HG03558 (cell line): ENCODE measurements at regions not wholly inside any gene's neighbourhood (a gene's known extent, or its start where the extent isn't known, plus 50 kb on each side); places are given as distances from the start of the nearest gene placed in this dataset.
A peak's percentile ranks its signal among the peaks of the same experiment; 100 is the strongest.

Source experiments
- ATAC-seq: cut with Tn5 transposase; IDR thresholded peaks from one replicate; pipeline ENCODE4 v1.9.1; 2021; ENCODE audit warnings: moderate number of reproducible peaks; ENCODE audit not compliant: unreplicated experiment; ENCODE audit errors: extremely low read depth

DNA sequence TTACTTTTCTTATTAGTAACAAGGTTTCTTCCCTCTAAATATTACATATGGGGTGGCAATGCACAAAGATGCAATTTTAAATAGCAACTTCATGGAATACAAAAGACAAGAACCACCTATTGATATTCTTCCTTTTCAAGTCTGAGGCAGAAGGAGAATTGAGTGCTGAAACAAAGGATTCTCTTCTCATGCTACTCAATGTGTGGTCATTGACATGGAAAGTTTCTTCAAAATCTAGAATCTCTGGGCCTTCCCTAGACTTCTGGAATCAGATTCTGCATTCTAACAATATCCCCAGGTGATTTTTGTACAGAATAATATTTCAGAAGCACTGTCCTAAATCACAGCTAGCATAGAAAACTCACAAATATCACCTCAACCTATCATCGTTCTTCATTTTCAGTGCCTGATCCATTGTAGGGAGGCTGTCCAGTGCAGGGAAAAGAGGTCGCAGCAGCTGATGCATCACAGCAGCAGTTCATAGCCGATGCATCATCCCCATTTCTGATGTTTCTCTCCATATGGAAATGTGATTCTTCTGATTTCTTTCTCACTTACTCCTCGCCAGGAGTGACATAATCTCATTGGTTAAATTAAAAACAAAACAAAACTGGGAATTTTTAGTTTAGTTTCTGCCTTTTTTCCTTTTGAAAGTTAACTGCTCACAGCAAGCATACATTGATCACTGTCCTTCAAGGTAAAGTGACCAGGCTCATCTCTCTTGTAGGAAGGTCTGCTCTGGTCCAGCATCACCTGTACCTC lies 139.5 kb upstream of the FAM83B start:
- no peak for ATAC-seq

DNA sequence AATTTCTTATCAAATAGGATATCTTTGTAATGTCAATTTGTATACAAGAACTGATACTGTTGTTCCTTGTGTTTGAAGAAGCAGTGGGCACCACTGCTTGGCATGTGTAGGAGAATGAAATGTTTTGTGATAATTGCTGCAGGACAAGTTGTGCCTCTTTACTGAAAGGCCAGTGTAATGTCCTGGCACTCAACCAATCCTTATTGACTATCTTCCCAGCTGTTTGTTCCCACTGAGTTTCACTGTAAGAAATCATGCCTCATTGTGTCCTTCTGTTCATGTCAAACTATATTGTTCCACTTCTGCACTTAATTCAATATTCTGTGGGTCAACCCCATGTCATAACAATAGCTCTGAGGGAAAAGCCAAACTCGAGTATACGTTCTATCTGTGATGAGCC lies 136.1 kb upstream of the FAM83B start:
- ATAC-seq, result no peak

DNA sequence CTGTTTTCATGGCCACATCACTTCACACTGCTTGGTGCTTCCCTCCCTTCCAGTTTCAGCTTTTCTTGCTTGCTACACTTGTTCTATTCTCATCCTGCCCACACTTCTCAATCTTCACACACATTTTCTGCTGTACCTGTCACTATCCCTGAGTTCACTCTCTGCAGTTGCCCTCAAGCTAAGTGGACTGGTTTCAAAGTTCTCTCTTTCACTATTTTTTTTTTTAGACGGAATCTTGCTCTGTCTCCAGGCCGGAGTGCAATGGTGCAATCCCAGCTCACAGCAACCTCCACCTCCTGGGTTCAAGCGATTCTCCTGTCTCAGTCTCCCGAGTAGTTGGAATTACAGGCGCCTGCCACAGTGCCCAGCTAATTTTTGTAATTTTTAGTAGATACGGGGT lies 130.6 kb upstream of the FAM83B start:
- no peak for ATAC-seq

DNA sequence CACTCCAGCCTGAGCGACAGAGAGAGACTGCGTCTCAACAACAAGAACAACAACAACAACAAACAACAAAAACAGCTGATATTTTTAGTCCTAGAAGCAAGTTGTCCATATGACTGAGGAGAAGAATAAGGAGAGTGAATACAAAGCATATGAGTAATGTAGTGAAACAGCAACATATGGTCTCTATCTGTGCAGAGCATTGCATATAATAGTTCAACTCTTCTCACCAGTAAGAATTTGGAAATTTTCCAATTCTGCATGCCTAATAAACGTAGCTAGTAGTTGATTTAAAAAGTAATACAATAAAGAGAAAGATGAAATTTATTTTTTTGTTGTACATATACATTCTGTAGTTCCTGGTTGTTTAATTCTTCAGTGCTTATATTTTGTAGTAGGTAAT lies 129.7 kb upstream of the FAM83B start:
- no peak for ATAC-seq

DNA sequence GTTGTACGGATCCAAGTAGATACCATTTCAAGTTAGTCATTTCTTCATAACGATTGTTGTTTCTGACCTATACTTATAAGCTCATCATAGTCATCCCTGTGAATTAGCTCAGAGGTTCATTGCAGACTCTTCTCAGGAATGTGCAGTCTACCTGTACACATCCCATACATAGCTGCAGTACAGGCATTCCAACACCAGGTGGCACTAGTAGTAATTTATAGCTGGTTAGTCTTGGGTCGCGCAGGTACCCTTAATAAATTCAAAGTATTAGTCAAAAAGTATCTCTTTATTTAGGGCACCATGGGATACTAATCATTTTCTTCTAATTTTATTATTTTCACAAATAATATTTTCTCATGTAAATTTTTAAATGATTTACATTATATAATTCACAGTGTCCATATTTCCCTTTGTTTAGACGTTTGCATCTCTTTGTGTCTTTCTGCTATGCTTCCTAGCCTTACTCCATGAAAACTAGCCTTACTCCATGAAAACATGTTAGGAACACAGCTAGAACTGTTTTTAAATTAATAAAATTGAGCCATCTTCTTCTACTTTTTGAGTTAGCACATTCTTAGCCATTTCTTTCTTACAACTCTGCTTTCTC lies 128.6 kb upstream of the FAM83B start:
- ATAC-seq, result peak; percentile 86

DNA sequence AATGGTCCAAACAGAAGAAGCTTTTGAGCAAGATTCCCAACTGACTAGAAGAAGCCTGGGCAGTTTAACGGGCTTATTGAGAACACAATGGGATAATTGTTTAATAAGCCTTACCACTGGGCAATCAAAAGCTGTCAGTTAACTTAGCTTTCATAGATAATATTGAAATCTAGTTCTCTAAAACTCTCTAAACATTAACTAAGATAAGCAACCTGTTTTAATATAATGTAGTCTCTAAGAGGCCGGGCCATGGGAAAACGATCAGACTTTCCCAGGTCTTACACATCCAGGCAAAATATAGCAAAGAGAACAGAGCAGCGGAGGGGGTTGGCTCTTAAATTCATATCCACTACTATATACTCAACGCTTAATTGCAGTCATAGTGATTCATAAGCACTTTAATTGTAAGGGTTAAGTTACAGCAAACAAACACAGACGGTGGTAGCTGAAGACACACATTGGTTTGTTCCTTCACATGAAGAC lies 128.0 kb upstream of the FAM83B start:
- no peak for ATAC-seq

DNA sequence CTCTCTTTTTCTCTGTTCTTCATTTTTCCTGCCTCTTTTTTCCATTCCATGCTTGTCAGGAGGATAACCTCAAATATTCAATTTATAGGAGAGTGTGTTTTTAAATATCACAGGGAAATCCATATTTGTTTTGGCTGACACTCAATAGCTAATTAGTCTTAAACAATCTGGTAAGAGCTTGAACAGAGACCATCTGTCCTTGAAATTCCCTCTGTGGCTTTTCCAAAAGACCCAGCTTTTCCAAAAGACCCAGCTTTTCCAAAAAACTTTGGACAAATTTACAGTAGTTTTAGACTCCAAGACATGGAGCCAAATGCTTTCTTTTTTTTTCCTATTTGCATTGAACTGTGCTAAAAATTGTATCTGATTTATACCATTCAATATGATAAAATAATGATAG lies 127.4 kb upstream of the FAM83B start:
- ATAC-seq, result no peak

DNA sequence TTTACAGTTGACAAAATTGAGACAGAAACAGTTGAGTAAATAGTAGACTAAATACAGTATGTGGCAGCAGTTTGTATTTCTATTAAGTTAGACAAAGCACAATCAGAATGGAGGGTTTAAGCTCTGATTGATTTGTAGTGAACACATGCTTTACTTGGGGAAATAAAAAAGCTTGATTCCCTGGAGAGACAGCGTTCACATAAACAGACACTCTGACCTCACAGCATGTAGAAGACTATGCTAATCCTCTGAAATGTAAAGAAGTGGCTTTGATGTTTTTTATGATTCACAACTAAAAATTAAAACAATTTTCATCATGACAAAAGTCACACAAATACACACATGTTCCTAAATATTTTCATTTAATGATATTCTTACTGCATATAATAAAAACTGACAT lies 126.9 kb upstream of the FAM83B start:
- ATAC-seq, result no peak

DNA sequence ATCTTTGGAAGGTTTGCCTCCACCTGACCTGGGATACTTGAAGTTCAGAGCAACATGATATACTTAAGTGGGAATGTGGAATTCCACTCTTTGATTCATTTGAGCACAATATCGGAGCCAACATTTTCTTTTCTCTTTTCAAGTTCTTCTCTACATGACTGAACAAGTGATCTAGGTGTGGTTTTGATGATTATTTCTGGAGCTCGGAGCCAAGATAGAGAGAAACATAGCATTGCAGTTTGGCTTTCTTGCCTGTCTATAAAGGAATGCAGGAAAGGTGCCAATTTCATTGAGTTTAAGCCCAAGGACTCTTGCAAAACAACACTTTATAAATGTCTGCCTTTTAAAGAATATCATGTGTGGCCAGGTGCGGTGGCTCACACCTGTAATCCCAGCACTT lies 124.2 kb upstream of the FAM83B start:
- no peak for ATAC-seq

DNA sequence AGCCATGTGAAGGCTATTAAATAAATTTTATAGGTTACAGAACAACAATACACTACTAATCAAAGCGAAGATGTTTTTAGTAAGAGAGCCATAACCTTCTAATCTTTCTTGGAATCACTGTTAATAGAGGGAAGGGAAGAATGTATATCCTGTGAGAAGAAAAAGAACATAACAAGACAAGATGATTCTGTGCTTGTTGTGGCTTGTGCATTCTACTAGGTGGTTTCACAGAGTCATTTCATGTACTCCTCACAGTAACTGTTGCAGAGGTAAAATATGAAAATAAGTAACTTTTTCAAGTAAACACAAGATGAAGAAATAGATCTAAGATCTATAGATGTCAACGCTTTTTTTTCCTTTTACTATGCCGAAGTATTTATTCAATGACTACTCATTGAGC lies 116.9 kb upstream of the FAM83B start:
- no peak for ATAC-seq

DNA sequence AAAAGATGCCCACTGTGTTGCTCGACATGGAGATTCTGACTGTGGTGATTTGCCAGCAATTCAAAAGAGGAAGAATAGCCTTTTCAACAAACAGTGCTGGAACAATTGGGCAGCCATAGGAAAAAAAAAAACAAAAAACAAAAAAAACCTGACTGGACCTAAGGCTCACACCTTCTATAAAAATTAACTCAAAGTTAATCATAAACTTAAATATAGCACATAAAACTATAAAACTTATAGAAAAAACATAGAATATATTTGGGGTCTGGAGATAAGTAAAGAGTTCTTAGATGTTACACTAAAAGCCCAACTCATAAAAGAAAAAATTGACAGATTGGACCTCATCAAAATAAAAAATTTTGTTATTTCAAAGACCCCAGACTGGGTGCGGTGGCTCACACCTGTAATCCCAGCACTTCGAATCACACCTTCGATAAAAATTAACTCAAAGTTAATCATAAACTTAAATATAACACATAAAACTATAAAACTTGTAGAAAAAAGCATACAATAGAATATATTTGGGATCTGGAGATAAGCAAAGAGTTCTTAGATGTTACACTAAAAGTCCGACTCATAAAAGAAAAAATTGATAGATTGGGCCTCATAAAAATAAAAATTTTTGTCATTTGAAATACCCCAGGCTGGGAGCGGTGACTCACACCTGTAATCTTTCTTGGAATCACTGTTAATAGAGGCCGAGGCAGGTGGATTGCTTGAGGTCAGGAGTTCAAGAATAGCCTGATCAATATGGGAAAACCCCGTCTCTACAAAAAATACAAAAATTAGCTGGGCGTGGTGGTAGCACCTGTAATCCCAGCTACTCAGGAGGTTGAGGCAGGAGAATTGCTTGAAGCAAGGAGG lies 115.6 kb upstream of the FAM83B start:
- ATAC-seq, result no peak

DNA sequence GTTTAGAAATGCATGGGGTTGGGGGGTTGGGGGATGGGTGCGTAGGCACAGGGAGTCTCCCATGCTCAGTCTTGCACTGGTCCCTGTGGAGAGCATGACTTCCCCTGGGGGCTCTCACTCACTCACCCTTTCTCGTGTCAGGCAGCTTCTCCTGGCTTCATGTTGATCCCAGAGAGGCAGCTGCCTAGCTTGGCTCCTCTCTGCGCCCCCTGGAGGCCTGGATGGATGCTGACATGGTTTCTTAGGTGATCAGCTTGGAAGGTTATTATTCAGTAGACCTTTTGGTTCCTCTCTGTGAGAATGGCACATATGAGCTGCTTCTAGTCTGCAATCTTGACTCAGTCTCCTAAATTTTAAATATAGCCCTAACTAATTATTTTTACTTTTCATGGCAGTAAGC lies 109.3 kb upstream of the FAM83B start:
- no peak for ATAC-seq

DNA sequence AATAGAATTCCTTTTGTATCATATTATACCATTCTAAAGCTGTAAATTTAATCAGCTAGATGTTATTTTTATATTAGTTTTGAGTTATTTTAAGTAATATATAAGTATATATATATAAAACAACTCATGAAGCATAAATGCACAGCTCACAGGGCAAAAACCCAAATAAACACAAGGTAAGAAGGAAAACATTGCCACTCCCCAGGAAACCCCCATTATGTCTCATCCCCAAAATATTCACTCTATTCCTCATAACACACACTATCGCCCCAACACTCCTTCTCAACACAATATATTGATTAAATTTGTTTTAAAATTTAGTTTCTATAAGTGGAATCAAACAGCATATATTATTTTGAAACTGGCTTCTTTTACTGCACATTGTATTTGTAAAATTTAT lies 98.6 kb upstream of the FAM83B start:
- ATAC-seq, result no peak

DNA sequence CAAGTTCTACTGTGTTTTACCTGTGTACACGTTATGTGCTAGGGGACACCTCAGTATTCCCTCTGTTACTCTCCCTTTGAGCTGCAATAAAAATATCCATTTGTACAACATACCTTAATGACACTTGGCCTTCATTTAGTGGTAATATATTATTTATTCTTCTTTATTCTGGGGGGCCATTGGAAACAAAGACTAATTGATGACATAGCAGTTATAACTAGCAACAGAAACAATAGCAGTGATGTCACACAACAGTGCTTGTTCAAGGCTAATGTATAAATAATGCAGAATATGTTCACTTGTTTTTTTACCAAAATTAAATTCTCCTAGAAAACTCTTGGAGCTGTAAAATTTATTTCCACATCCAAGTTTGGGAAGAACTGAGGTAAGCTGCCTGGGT lies 92.2 kb upstream of the FAM83B start:
- no peak for ATAC-seq

DNA sequence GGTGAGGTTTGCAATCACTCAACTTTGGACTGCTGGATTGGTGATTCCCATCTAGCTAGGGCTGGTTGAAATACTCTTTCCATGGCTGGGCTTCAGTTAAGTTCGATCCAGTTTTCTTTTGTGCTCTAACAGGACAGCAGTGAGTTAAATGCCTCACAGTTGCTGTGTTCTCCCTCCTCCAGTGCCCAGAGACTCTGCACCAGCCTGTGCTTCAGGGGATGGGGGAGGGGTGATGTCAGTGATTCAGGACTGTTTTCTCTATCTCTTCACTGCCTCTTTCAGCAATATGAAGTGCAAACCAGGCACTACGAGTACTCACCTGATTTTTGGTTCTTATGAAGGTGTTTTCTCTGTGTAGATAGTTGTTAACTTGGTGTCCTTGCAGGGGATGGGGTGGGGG lies 88.2 kb upstream of the FAM83B start:
- no peak for ATAC-seq

DNA sequence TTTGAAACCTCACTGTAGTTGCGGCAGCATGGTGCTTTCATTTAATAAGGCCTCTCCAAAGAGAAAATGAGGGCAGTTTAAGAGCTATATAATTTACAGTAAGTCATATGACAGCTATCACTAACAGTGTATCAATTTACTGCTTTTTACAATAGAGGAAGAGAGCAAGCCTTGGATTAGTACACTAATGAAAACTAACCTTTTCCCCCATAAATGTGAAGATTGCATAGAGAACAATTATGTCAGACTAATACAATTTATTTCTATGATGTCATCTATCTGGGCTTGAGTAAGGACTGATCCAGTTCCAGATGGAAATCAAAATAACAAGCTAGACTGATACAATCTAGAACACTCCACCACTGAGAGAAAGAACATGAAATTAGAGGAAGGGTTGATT lies 78.1 kb upstream of the FAM83B start:
- ATAC-seq, result no peak

DNA sequence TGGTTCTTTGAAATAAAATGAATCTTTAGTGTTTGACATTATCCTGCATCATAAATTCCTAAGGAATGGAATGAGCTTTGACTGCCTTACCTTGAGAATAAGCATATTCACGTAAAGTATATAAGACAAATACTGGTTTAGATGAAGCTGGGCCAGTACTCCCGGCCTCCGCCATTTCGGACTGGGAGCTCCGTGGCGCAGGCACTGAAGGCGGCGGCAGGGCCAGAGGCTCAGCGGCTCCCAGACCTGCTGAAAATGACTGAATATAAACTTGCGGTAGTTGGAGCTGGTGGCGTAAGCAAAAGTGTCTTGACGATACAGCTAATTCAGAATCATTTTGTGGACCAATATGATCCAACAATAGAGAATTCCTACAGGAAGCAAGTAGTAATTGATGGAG lies 76.2 kb upstream of the FAM83B start:
- no peak for ATAC-seq

DNA sequence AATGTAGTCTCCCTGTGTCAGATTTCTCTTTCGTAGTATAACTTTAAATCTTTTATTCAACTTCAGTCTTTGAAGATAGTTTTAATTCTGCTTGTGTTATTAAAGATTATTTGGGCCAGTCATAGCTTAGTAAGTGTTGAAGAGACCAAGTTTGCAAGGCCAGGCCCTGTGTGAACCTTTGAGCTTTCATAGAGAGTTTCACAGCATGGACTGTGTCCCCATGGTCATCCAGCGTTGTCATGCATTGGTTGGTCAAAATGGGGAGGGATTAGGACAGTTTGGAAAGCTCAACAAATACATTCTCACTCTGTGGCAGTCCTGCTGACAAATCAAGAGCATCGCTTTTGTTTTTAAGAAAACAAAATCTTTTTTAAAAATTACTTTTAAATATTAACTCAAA lies 74.6 kb upstream of the FAM83B start:
- ATAC-seq, result no peak

DNA sequence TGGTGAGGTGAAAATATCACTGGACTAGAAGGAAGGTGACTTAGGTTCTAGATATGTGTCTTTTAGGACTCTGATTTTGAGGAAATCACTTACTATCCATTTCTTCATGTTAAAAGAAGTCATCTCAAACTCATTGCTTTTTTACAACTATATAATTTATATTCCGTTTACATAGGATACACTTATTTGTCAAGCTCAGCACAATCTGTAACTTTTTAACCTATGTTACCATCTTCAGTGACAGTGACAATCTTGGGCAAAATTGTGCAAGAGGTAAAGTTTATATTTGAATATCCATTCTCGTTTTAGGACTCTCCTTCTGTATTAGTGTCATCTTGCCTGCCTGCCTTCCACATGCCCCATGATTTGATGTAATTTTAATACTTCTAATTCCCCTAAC lies 74.0 kb upstream of the FAM83B start:
- no peak for ATAC-seq

DNA sequence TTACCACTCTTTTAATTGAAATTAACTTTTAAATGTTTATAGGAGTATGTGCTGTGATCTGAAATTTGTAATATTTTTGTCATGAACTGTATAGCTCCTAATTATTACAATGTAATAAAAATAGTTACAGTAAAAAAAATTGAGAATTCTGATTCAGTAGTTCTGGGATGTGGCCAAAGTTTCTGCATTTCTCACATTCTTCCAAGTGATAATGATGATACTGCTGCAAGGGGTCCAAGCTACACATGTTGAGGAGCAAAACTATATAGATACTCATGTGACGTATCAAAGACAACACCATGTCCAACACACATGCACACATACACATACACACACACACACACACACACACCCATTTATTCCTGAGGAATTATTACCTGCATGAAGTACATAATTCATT lies 71.0 kb upstream of the FAM83B start:
- ATAC-seq, result no peak

DNA sequence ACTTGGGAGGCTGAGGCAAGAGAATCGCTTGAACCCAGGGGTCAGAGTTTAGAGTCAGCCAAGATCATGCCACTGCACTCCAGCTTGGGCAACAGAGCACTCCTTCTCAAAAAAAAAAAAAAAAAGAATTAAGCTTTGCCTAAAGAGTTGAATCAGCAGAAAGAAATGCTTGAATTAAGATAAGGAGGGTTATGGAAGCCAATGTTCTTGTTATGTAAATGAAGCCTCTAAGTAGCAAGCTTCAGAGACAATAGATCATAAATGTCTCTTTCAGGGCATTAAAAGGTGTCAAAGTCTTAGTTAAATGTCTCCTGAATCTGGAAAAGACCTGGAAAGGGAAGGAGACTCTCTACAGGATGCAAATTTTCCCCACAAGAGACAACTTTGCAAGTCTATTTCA lies 69.7 kb upstream of the FAM83B start:
- no peak for ATAC-seq
